ENCODE measurements at regions not wholly inside any gene's neighbourhood (a gene's known extent, or its start where the extent isn't known, plus 50 kb on each side); places are given as distances from the start of the nearest gene placed in this dataset.

- no peak for TF ChIP-seq CTCF (IDR thresholded peaks at IDR 0.05; ENCODE audit: low read length)
- TF ChIP-seq EZH2 (IDR thresholded peaks at IDR 0.05; ENCODE audit: borderline replicate concordance, low read length), result no peak
These were observed 183.1 kb downstream of the ALG10 start for GRCh38 chr12:34205401-34205800.
